HG03565 (cell line): ENCODE measurements at regions not wholly inside any gene's neighbourhood (a gene's known extent, or its start where the extent isn't known, plus 50 kb on each side); places are given as distances from the start of the nearest gene placed in this dataset.

Experiments used
- ATAC-seq: cut with Tn5 transposase; IDR thresholded peaks from one replicate; pipeline ENCODE4 v1.9.1; 2021; ENCODE audit warnings: mild to moderate bottlenecking, moderate library complexity; ENCODE audit not compliant: unreplicated experiment

DNA sequence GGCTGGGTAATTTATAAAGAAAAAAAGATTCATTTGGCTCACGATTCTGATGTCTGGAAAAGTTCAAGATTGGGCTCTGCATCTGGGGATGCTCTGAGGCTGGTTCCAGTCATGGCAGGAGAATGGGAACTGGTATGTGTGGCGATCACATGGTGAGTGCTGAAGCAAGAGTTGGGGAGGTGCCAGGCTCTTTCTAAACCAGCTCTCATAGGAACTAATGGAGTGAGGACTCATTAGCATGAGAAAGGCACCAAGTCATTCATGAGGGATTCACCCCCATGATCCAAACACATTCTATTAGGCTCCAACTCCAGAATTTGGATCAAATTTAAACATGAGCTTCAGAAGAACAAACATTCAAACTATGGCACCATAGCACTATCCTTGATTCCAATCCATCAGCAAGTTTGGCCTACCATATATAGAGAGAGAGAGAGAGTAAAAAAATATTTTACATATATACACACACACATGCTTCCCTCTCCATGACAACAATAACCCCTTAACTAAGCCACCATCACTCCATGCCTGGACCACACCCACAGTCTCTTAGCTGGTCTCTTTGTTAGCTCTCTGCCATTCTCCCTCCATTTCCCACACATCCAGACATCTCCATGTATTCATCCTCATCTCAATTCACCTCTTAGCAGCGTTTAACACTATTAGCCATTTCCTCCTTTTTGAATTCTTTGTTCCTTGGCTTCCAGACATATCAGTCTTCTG, 57.9 kb downstream of the NPY start:
- ATAC-seq = no peak

DNA sequence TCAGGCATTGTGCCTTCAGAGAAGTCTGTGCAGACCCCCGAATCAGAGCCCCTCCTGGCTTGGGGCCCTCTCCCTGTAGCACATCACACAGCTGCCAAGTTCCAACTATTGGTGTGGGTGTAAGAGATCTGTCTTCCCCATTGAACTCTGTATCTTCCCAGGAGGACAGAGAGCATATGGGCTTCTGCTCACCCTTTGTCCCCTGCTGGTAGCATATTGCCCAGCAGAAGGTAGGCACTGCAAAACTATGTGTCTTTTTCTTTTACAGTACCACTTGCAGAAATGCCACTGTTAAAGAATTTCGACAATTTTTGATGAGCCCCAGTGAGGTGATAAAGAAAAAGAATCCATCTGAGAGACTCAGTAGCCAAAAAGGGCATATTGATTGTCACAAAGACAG, 59.6 kb downstream of the NPY start:
- no peak for ATAC-seq

GRCh38 chr7:24346129-24346528, 62.1 kb downstream of the NPY start:
- ATAC-seq = no peak

DNA sequence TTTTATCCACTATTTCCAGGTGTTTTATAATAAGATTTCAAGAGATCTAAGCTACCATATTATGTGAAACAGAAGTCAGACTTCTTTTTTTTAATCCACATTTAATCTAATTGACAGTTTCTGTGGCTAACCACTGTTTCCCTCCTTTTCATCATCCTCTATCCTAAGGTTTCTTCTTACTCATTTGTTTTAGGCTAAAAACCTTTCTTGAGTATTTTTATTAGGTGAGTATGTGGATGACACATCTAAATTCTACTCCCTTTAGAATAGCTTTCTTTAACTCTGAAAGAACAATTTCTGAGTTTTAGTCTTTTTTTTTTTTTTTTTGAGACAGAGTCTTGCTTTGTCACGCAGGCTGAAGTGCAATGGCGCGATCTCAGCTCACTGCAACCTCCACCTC, 62.7 kb downstream of the NPY start:
- no peak for ATAC-seq

DNA sequence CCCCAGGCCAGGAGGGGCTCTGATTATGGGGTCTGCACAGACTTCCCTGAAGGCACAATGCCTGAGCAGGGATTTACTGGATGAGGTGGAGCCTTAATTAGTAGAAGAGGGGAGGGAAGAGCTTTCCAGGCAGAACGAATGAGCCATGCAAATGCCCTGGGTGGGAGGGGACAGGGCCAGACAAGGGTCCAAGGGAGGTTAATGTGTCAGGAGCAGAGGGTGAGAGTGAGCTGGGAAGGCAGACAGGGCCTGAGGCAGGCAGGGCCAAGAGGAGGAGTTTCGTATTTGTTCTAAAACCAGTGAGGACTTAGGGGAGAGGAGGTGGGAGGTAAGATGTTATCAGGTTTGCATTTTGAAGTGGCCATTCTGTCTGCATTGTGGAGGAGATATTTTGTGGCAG, 65.3 kb downstream of the NPY start:
- no peak for ATAC-seq

- ATAC-seq = no peak
Observed at GRCh38 chr7:24354456-24354855, 70.5 kb downstream of the NPY start.

DNA sequence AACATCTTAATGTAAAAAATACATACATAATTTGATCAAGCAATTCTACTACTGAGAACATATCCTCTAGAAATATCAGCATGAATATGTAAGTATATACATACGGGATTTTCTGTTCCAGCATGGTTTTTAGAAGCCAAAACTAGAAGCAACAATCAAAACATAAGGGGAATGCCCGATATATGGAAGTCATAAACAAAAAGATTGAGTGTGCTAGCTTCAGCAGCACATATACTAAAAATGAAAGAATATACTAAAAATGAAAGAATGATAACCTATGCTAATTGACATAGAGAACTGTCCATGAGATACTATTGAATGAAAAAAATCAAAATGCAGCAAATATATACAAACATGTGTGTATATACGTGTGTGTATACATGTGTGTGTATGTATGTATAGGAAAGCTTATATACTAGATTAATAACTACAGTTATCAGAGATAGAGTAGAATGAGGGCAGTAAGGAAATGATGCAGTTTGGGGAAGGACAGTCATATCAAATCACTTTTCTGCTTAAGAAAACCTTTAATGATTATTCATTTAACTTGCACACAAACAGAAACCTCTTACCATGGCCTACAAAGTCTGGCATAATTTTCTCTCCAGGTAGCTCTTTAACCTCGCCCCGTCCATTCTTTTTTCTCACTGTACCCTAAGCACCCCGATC, 72.9 kb downstream of the NPY start:
- no peak for ATAC-seq

- ATAC-seq = no peak
Observed at GRCh38 chr7:24361001-24361400, 77.0 kb downstream of the NPY start.

DNA sequence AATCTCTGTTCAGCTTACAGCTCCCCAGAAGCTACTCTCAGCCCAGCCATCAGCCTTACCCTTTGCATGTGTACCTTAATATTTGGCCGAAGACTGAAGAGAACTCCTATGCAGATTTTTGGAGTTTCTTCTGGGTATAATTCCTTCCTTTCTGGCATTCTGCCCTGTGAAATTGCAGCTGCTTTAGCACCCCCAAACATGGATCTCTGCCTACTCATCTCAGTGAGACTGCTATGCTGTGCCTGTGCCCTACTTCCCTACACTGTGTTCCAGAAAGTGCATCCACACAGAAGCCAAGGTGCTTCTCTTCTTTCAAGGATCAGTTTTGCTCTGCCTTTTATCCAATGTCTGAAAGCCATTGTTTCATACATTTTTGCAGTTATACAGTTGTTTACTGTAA, 81.6 kb downstream of the NPY start:
- ATAC-seq = no peak

DNA sequence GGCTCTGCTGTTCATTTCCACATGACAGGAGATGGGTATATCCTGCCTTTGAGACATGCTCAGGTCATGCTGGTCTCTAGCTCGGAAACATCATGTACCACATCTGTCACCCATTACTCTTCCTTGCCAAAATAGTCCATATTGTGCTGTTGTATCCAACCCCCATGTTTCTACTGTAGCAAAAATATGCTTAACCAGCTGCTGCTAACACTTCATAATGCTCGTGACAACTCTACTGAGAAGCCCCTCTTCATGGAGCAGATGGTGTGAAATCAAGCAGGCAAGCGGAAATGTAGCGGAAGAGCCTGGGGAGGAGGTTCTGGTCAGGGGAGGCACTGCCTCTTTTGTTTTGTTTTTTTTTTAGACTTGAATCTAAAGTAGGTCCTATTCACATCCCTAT, 82.9 kb downstream of the NPY start:
- ATAC-seq = no peak

GRCh38 chr7:24368161-24368560, 84.2 kb downstream of the NPY start:
- no peak for ATAC-seq

DNA sequence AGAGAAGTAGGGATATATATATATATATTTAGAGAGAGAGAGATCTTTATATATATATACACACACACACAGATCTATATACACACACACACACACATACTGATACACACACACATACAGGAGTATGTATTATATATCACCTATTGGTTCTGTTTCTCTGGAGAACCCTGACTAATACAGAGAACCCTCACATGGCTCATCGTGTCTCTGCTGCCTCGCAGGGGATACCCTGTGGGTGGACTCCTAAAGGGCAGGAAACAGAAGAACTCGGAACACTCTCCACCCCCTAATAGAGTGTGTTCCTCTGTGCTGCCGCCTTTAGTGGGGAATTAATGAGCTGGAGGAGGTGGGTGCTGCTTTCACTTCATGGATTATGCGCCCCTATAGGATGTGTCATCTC, 86.6 kb downstream of the NPY start:
- ATAC-seq = no peak

DNA sequence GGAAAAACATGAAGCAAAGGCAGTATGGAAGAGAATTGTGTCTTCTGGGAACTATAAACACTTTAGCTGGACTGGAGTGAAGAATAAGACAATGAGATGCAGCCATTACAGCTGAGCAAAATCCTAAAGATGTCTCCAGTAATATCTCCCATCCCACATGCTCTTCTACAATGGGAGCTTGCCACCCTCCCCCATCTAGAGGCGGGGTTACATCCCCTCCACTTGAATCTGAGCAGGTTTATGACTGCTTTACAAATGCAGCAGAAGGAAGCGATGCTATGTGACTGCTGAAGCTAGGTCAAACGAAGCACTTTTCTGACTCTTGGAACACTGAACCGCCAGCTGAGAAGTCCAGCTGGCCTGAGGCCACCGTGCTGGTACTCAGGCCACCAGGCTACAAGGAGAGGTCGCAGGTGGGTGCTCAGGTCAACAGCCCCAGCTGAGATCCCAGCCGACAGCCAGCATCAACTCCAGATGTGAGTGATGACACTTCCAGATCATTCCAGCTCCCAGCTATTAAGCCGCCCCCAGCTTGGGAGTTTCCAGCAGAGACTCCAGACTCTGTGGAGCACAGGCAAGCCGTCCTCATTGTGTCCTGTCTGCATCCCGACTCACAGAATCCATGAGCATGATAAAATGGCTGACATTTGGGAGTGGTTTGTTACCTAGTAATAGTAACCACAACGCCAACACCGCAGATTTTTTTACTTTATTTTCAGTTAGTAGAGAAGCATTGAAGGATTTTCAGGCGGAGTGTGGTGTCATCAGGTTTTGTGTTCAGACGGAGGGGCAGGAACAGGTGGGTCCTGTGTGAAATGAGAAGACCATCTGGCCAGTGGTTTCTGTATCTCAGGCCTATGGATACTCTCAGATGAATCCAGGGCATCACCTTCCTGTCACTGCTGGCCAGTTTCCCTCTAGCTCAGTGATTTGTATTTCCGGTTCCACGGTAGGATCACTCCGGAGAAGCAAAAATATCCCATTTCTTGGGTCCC, 89.3 kb downstream of the NPY start:
- ATAC-seq = no peak

DNA sequence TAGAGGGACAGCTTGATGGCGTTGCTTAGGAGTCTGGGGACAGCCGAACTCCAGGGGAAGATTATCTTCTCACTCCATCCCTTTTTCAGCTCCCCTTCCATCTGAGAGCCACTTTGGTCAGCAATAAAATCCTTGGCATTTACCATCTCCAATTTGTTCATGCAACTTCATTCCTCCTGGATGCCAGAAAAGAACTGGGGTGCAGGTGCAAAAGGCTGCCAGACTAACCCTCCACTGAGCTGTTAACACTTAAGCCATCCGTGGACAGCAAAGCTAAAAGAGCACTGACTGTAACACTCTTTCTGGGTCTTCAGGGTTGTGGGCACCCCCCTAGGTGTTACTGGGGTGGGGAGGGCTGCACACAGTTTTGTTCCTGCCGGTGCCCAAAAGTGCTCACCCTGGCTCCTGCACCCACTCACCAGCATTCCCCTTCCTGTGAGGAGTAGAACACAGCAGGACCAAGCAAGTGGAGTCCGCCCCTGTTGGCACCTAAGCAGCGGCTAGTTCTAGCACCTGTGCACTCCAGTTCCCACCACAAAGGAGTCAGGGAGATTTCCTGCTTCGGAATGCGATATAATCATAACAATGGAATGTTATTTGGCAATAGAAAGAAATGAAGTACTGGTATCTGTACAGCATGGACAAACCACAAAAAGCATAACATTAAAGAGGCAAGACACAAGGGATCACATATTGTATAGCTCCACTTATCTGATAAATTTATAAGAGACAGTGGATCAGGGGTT, 95.1 kb downstream of the NPY start:
- no peak for ATAC-seq

GRCh38 chr7:24381894-24382505, 98.0 kb downstream of the NPY start:
- ATAC-seq = peak; percentile 61

GRCh38 chr7:24383055-24383454, 99.1 kb downstream of the NPY start:
- ATAC-seq = no peak

- no peak for ATAC-seq
Observed at GRCh38 chr7:24384362-24385030, 100.5 kb downstream of the NPY start.

DNA sequence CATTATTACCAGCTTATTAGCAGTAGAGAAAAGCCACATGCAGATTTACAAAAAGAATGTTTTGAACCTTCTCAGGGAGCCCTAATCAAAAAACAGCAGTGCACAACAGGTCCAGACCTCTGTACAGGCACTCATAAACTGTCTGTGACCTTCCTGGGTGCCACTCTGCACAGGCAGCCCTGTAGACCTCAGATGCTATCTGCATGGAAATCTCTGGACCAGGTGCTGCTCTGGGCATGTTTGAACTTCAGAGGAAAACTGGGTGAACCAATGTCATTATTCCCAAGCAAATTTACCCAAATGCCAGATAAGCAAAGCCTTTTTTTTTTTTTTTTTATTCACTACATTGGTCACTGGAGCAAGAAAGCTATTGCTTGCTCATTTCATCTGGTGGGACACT, 104.2 kb downstream of the NPY start:
- no peak for ATAC-seq

GRCh38 chr7:24390376-24391157, 106.6 kb downstream of the NPY start:
- no peak for ATAC-seq
